ENCODE measurements at regions not wholly inside any gene's neighbourhood (a gene's known extent, or its start where the extent isn't known, plus 50 kb on each side); places are given as distances from the start of the nearest gene placed in this dataset.

GRCh38 chr4:173656898-173657297 is 126.9 kb upstream of the HAND2 start:
- DNase-seq = no peak
- no peak for TF ChIP-seq CTCF (IDR thresholded peaks at IDR 0.05; ENCODE audit: low read depth, low read length)

GRCh38 chr4:173652283-173652931 is 122.4 kb upstream of the HAND2 start:
- Histone ChIP-seq H3K4me3 (ENCODE audit: low read depth, low read length) (no peak overlapping the region), H3K9me3 (no peaks in the 10 kb centered on the region), H3K36me3 (no peaks in the 10 kb centered on the region), H3K4me1 (peaks cover 12% of the 10 kb centered on the region; the same call in 1 of the 2 replicates), H3K27me3 (no peaks in the 10 kb centered on the region)
- DNase-seq = no peak
- TF ChIP-seq CTCF (IDR thresholded peaks at IDR 0.05; ENCODE audit: low read depth, low read length) = no peak

More at GRCh38 chr4:173656898-173657297, 126.9 kb upstream of the HAND2 start:
- no peaks in the 10 kb centered on the region for H3K27me3 ChIP-seq
- H3K4me1 ChIP-seq = peaks cover 5% of the 10 kb centered on the region; the same call in 1 of the 2 replicates
- no peaks in the 10 kb centered on the region for H3K36me3 ChIP-seq
- H3K4me3 ChIP-seq (ENCODE audit: low read depth, low read length) = no peak overlapping the region
- H3K9me3 ChIP-seq = no peaks in the 10 kb centered on the region

- Histone ChIP-seq H3K27me3 (no peaks in the 10 kb centered on the region), H3K4me3 (ENCODE audit: low read depth, low read length) (no peak overlapping the region), H3K4me1 (peaks cover 16% of the 10 kb centered on the region; the same call in 1 of the 2 replicates), H3K36me3 (no peaks in the 10 kb centered on the region), H3K9me3 (no peaks in the 10 kb centered on the region)
- no peak for TF ChIP-seq CTCF (IDR thresholded peaks at IDR 0.05; ENCODE audit: low read depth, low read length)
- DNase-seq = no peak
These were observed 121.7 kb upstream of the HAND2 start for GRCh38 chr4:173651651-173652282.

- H3K4me1 ChIP-seq = peaks cover 16% of the 10 kb centered on the region; the same call in 1 of the 2 replicates
- no peaks in the 10 kb centered on the region for H3K27me3 ChIP-seq
- no peaks in the 10 kb centered on the region for H3K36me3 ChIP-seq
- no peak overlapping the region for H3K4me3 ChIP-seq (ENCODE audit: low read depth, low read length)
- H3K9me3 ChIP-seq = no peaks in the 10 kb centered on the region
- DNase-seq = peak; percentile 85
- no peak for TF ChIP-seq CTCF (IDR thresholded peaks at IDR 0.05; ENCODE audit: low read depth, low read length)
These were observed 117.9 kb upstream of the HAND2 start for GRCh38 chr4:173647902-173648301.

GRCh38 chr4:173642509-173642908 is 112.5 kb upstream of the HAND2 start:
- Histone ChIP-seq H3K36me3 (no peaks in the 10 kb centered on the region), H3K9me3 (no peaks in the 10 kb centered on the region), H3K4me1 (peaks cover 5% of the 10 kb centered on the region; the same call in 1 of the 2 replicates), H3K27me3 (no peaks in the 10 kb centered on the region), H3K4me3 (ENCODE audit: low read depth, low read length) (no peak overlapping the region)
- no peak for DNase-seq
- TF ChIP-seq CTCF (IDR thresholded peaks at IDR 0.05; ENCODE audit: low read depth, low read length) = no peak

GRCh38 chr4:173635395-173635794 is 105.4 kb upstream of the HAND2 start:
- H3K9me3 ChIP-seq = no peaks in the 10 kb centered on the region; the same call in 1 of the 2 replicates
- H3K27me3 ChIP-seq = no peaks in the 10 kb centered on the region
- no peaks in the 10 kb centered on the region for H3K4me1 ChIP-seq
- no peak for TF ChIP-seq CTCF (IDR thresholded peaks at IDR 0.05; ENCODE audit: low read depth, low read length)
- no peak overlapping the region for H3K4me3 ChIP-seq (ENCODE audit: low read depth, low read length)
- no peaks in the 10 kb centered on the region for H3K36me3 ChIP-seq
- DNase-seq = no peak

Measured in BE2C (cell line).